Astrocyte (in vitro differentiated cells and primary cell): ENCODE measurements at regions not wholly inside any gene's neighbourhood (a gene's known extent, or its start where the extent isn't known, plus 50 kb on each side); places are given as distances from the start of the nearest gene placed in this dataset.

ENCODE experiments used
- EZH2 ChIP-seq: IDR thresholded peaks from 2 replicates; pipeline ENCODE4 v1.6.1; 2012; ENCODE audit warnings: mild to moderate bottlenecking, low read length, inconsistent platforms; ENCODE audit not compliant: insufficient read depth
- TF ChIP-seq, protein P1 (sequence below): IDR thresholded peaks from 2 replicates; pipeline ENCODE4 v1.5.1; 2011; ENCODE audit warnings: low read depth, mild to moderate bottlenecking, inconsistent platforms, low read length, moderate library complexity; ENCODE audit not compliant: insufficient read depth

DNA sequence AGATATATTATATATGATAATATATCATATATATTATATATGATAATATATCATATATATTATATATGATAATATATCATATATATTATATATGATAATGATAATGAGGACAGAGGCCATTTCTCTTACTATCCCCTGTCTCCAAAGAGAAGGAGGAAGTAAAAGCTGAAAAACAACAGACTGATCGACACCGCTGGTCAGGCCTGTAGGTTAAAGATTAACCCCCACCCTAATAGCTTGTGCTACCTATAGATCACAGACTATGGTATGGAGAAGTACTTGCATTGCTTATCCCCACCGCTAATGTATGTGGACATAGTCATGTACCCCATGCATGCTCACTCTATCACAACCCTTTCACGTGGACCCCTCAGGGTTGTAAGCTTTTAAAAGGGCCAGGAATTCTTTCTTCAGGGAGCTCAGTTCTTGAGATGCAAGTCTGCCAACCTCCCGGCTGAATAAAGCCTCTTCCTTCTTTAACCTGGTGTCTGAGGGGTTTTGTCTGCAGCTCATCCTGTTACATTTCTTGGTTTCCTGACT, 786.1 kb upstream of the TMEM132C start:
- TF ChIP-seq, protein P1, sequence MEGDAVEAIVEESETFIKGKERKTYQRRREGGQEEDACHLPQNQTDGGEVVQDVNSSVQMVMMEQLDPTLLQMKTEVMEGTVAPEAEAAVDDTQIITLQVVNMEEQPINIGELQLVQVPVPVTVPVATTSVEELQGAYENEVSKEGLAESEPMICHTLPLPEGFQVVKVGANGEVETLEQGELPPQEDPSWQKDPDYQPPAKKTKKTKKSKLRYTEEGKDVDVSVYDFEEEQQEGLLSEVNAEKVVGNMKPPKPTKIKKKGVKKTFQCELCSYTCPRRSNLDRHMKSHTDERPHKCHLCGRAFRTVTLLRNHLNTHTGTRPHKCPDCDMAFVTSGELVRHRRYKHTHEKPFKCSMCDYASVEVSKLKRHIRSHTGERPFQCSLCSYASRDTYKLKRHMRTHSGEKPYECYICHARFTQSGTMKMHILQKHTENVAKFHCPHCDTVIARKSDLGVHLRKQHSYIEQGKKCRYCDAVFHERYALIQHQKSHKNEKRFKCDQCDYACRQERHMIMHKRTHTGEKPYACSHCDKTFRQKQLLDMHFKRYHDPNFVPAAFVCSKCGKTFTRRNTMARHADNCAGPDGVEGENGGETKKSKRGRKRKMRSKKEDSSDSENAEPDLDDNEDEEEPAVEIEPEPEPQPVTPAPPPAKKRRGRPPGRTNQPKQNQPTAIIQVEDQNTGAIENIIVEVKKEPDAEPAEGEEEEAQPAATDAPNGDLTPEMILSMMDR: no peak
- no peak for TF ChIP-seq EZH2
